Esophagus (tissue), 2 donors: ENCODE measurements at regions not wholly inside any gene's neighbourhood (a gene's known extent, or its start where the extent isn't known, plus 50 kb on each side); places are given as distances from the start of the nearest gene placed in this dataset.

Experiments used
- H3K27ac ChIP-seq, 2 donors: one replicate each; pipeline ENCODE4 v1.5.1; 2013; ENCODE audit warnings: low read depth in 2 of 2, mild to moderate bottlenecking in 2 of 2, inconsistent platforms in 1 of 2, low read length in 1 of 2, moderate library complexity in 1 of 2
- H3K27me3 ChIP-seq, 2 donors: one replicate each; pipeline ENCODE4 v1.6.1; 2013; ENCODE audit warnings: low read length in 2 of 2, control low read depth in 1 of 2, mild to moderate bottlenecking in 1 of 2; ENCODE audit not compliant: insufficient read depth in 2 of 2, control insufficient read depth in 1 of 2
- H3K36me3 ChIP-seq, 2 donors: one replicate each; pipeline ENCODE4 v1.6.1; 2013; ENCODE audit warnings: low read length in 1 of 2; ENCODE audit not compliant: control insufficient read depth in 2 of 2, insufficient read depth in 2 of 2
- H3K4me1 ChIP-seq, 2 donors: one replicate each; pipeline ENCODE4 v1.6.1; 2013; ENCODE audit warnings: low read length in 1 of 2; ENCODE audit not compliant: control insufficient read depth in 2 of 2, insufficient read depth in 2 of 2
- H3K4me3 ChIP-seq, 2 donors: one replicate each; pipeline ENCODE4 v1.5.1; 2013; ENCODE audit warnings: low read length in 2 of 2, mild to moderate bottlenecking in 2 of 2, low read depth in 1 of 2, moderate library complexity in 1 of 2
- H3K9me3 ChIP-seq, 2 donors: one replicate each; pipeline ENCODE4 v1.6.1; 2013; ENCODE audit warnings: mild to moderate bottlenecking in 2 of 2, low read depth in 1 of 2, low read length in 1 of 2, moderate library complexity in 1 of 2; ENCODE audit not compliant: control insufficient read depth in 2 of 2, insufficient read depth in 1 of 2
- WGBS, 2 donors: extraction: QIAGEN DNeasy Blood & Tissue Kit; methylation state at CpG; one replicate each; pipeline ENCODE4 v1.1.7; 2013; 5-methylcytosine and 5-hydroxymethylcytosine counted together
- donor health status: healthy with polysubstance abuse.
- donor health status: Bipolar disorder and iron deficiency.

GRCh38 chr5:89301321-89302025 lies 418.5 kb upstream of the MEF2C start:
- 84 to 86% methylated on average over 6 of the region's 6 CpGs for WGBS, 2 donors
- Histone ChIP-seq H3K36me3 (no peaks in the 10 kb centered on the region), H3K9me3 (no peaks in the 10 kb centered on the region), H3K27ac (no peak overlapping the region), H3K27me3 (no peaks in the 10 kb centered on the region), H3K4me3 (no peak overlapping the region), H3K4me1 (no peaks in the 10 kb centered on the region)

- WGBS, 2 donors: 78% methylated on average over 2 of the region's 2 CpGs
These were observed 417.5 kb upstream of the MEF2C start for GRCh38 chr5:89300426-89300970.

GRCh38 chr5:89299998-89300397 lies 417.0 kb upstream of the MEF2C start:
- H3K27ac ChIP-seq: no peak overlapping the region
- 78 to 90% methylated on average over 2 of the region's 2 CpGs for WGBS, 2 donors
- H3K4me3 ChIP-seq: no peak overlapping the region
- H3K4me1 ChIP-seq: no peaks in the 10 kb centered on the region
- H3K36me3 ChIP-seq: no peaks in the 10 kb centered on the region
- H3K9me3 ChIP-seq: no peaks in the 10 kb centered on the region
- H3K27me3 ChIP-seq: no peaks in the 10 kb centered on the region

More at GRCh38 chr5:89300426-89300970, 417.5 kb upstream of the MEF2C start:
- Histone ChIP-seq H3K4me1 (no peaks in the 10 kb centered on the region), H3K27me3 (no peaks in the 10 kb centered on the region), H3K27ac (no peak overlapping the region), H3K4me3 (no peak overlapping the region), H3K9me3 (no peaks in the 10 kb centered on the region), H3K36me3 (no peaks in the 10 kb centered on the region)

GRCh38 chr5:89297066-89297465 lies 414.1 kb upstream of the MEF2C start:
- H3K36me3 ChIP-seq: no peaks in the 10 kb centered on the region
- no peaks in the 10 kb centered on the region for H3K27me3 ChIP-seq
- no peak overlapping the region for H3K27ac ChIP-seq
- 75 to 79% methylated on average over 1 of the region's 1 CpG for WGBS, 2 donors
- H3K9me3 ChIP-seq: no peaks in the 10 kb centered on the region
- H3K4me1 ChIP-seq: no peaks in the 10 kb centered on the region
- no peak overlapping the region for H3K4me3 ChIP-seq

DNA sequence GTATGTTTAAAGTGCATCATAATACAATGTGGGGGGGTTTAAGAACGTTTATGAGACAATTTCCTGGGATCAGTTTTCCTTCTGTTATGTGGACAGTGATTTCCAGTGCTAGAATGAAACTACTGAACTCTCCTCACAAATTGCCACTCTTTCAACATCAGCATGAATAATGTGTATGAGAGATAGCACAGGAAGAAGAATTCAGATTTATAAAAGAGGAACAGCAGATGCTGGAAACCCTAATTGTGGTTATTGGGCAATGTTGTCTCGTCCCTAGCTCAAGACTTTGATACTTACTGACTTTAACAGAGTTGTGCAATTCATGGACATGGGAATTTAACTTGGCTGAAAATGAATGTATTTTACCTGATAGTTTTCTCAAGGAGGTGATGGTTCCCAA lies 410.8 kb upstream of the MEF2C start:
- no peaks in the 10 kb centered on the region for H3K4me1 ChIP-seq
- H3K36me3 ChIP-seq: no peaks in the 10 kb centered on the region
- H3K9me3 ChIP-seq: no peaks in the 10 kb centered on the region
- 31 to 34% methylated on average over 2 of the region's 2 CpGs for WGBS, 2 donors
- no peaks in the 10 kb centered on the region for H3K27me3 ChIP-seq
- no peak overlapping the region for H3K27ac ChIP-seq
- no peak overlapping the region for H3K4me3 ChIP-seq

- no peaks in the 10 kb centered on the region for H3K9me3 ChIP-seq
- no peaks in the 10 kb centered on the region for H3K4me1 ChIP-seq
- H3K36me3 ChIP-seq: no peaks in the 10 kb centered on the region
- no peaks in the 10 kb centered on the region for H3K27me3 ChIP-seq
- no peak overlapping the region for H3K27ac ChIP-seq
- 72 to 80% methylated on average over 2 of the region's 2 CpGs for WGBS, 2 donors
- no peak overlapping the region for H3K4me3 ChIP-seq
These were observed 409.5 kb upstream of the MEF2C start for GRCh38 chr5:89292487-89292886.

DNA sequence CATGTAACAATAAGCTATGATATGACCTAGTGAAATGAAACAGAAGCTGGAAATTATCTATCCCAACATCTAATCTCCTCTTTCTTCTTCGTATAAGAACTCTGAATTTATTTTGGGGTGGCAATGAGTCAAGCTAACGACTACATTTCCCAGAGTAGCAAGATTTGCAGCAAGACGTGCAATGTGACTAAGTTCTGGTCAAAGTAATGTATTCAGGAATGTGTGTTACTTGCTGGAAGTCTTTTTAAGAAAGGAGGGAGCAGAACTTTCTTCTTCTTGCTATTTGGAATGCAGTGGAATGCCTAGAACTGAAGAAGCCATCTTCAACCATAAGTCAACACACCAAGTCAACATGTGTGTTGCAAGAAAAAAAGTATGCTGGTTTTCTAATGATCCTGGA lies 406.6 kb upstream of the MEF2C start:
- H3K4me3 ChIP-seq: no peak overlapping the region
- H3K27ac ChIP-seq: no peak overlapping the region
- H3K27me3 ChIP-seq: no peaks in the 10 kb centered on the region
- WGBS, 2 donors: 65 to 68% methylated on average over 3 of the region's 3 CpGs
- no peaks in the 10 kb centered on the region for H3K36me3 ChIP-seq
- no peaks in the 10 kb centered on the region for H3K9me3 ChIP-seq
- no peaks in the 10 kb centered on the region for H3K4me1 ChIP-seq

DNA sequence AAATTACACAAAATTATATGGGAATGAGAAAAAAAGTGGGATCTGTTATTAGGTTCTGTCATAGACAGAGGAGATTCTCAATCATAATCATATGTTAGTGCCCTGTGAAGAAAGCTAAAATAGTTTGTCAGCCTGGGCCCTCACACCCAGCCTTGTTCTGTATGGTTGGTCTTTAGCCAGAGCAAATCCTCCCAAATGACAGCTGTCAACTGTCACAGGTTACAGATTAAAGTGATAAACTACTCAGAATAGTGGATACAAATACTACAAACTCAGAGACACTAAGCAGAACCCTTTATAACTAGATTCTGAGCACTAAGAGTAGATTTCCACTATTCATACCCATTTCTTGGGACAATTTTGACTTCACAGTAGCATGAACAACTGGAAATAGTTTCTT lies 405.0 kb upstream of the MEF2C start:
- Histone ChIP-seq H3K4me1 (no peaks in the 10 kb centered on the region), H3K36me3 (no peaks in the 10 kb centered on the region), H3K9me3 (no peaks in the 10 kb centered on the region), H3K27ac (no peak overlapping the region), H3K4me3 (no peak overlapping the region), H3K27me3 (no peaks in the 10 kb centered on the region)

- no peak overlapping the region for H3K4me3 ChIP-seq
- no peaks in the 10 kb centered on the region for H3K4me1 ChIP-seq
- H3K9me3 ChIP-seq: no peaks in the 10 kb centered on the region
- no peaks in the 10 kb centered on the region for H3K27me3 ChIP-seq
- no peaks in the 10 kb centered on the region for H3K36me3 ChIP-seq
- WGBS, 2 donors: 93 to 97% methylated on average over 3 of the region's 3 CpGs
- H3K27ac ChIP-seq: no peak overlapping the region
These were observed 403.3 kb upstream of the MEF2C start for GRCh38 chr5:89286320-89286719.
